ENCODE measurements at regions not wholly inside any gene's neighbourhood (a gene's known extent, or its start where the extent isn't known, plus 50 kb on each side); places are given as distances from the start of the nearest gene placed in this dataset.

- Histone ChIP-seq H3K9me3 (ENCODE audit: low read depth) (no peaks in the 10 kb centered on the region), H3K27me3 (peaks cover 3% of the 10 kb centered on the region), H3K36me3 (no peaks in the 10 kb centered on the region), H3K27ac (no peak overlapping the region), H3K4me3 (no peak overlapping the region), H3K4me1 (ENCODE audit: low read depth) (peaks cover 14% of the 10 kb centered on the region)
- DNase-seq (ENCODE audit: low read depth in 1 of 2, low spot score in 1 of 2): no peak
- no peak for TF ChIP-seq CTCF (IDR thresholded peaks at IDR 0.05; ENCODE audit: low read depth, low read length)
These were observed 518.4 kb downstream of the MED13L start for GRCh38 chr12:115758877-115759620.

GRCh38 chr12:115758183-115758582, 519.3 kb downstream of the MED13L start:
- no peaks in the 10 kb centered on the region for H3K36me3 ChIP-seq
- TF ChIP-seq CTCF (IDR thresholded peaks at IDR 0.05; ENCODE audit: low read depth, low read length): no peak
- H3K27ac ChIP-seq: no peak overlapping the region
- no peak overlapping the region for H3K4me3 ChIP-seq
- H3K9me3 ChIP-seq (ENCODE audit: low read depth): no peaks in the 10 kb centered on the region
- peaks cover 14% of the 10 kb centered on the region for H3K4me1 ChIP-seq (ENCODE audit: low read depth)
- DNase-seq (ENCODE audit: low read depth in 1 of 2, low spot score in 1 of 2): no peak
- H3K27me3 ChIP-seq: peaks cover 3% of the 10 kb centered on the region

- Histone ChIP-seq H3K27me3 (peaks cover 3% of the 10 kb centered on the region), H3K4me3 (no peak overlapping the region), H3K9me3 (ENCODE audit: low read depth) (no peaks in the 10 kb centered on the region), H3K27ac (no peak overlapping the region), H3K4me1 (ENCODE audit: low read depth) (peaks cover 14% of the 10 kb centered on the region), H3K36me3 (no peaks in the 10 kb centered on the region)
- DNase-seq (ENCODE audit: low read depth in 1 of 2, low spot score in 1 of 2): no peak
- no peak for TF ChIP-seq CTCF (IDR thresholded peaks at IDR 0.05; ENCODE audit: low read depth, low read length)
These were observed 520.7 kb downstream of the MED13L start for GRCh38 chr12:115756804-115757203.

GRCh38 chr12:115756271-115756670, 521.2 kb downstream of the MED13L start:
- TF ChIP-seq CTCF (IDR thresholded peaks at IDR 0.05; ENCODE audit: low read depth, low read length): no peak

GRCh38 chr12:115755725-115756085, 521.8 kb downstream of the MED13L start:
- TF ChIP-seq CTCF (IDR thresholded peaks at IDR 0.05; ENCODE audit: low read depth, low read length): no peak
- no peaks in the 10 kb centered on the region for H3K36me3 ChIP-seq
- no peak overlapping the region for H3K27ac ChIP-seq
- peaks cover 3% of the 10 kb centered on the region for H3K27me3 ChIP-seq
- no peaks in the 10 kb centered on the region for H3K9me3 ChIP-seq (ENCODE audit: low read depth)
- H3K4me3 ChIP-seq: no peak overlapping the region
- H3K4me1 ChIP-seq (ENCODE audit: low read depth): peaks cover 14% of the 10 kb centered on the region
- no peak for DNase-seq (ENCODE audit: low read depth in 1 of 2, low spot score in 1 of 2)

More at GRCh38 chr12:115756271-115756670, 521.2 kb downstream of the MED13L start:
- Histone ChIP-seq H3K4me3 (no peak overlapping the region), H3K27ac (no peak overlapping the region), H3K27me3 (peaks cover 3% of the 10 kb centered on the region), H3K4me1 (ENCODE audit: low read depth) (peaks cover 14% of the 10 kb centered on the region), H3K9me3 (ENCODE audit: low read depth) (no peaks in the 10 kb centered on the region), H3K36me3 (no peaks in the 10 kb centered on the region)
- no peak for DNase-seq (ENCODE audit: low read depth in 1 of 2, low spot score in 1 of 2)
